Pulmonary artery endothelial cell (primary cell): ENCODE measurements at regions not wholly inside any gene's neighbourhood (a gene's known extent, or its start where the extent isn't known, plus 50 kb on each side); places are given as distances from the start of the nearest gene placed in this dataset.
"Not testable (repeated sequence)": the region's sequence is repeated elsewhere in the genome, so short reads cannot be mapped to it uniquely, and the experiment has no call there.

Experiments used
- DNase-seq: peaks from one replicate; pipeline ENCODE4 v3.0.0-alpha.2; 2011; ENCODE audit warnings: low read depth, low spot score

DNA sequence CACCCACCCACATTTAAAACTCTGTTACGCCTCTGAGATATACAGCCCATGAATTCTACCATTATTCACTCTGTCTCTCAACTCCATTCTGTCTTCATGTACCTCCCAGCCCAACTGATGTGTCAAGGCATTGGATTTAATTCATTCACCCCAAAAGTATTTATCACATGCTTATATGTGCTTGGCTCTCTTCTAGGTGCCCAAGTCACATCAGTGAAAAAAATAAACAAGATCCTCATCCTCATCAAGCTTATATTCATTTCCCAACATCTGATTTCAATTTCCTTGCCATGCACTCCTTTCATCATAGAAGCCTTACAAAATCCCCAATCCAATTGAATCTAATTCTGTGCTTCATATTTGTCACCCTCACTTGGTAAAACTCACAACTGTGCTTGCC, 967.6 kb downstream of the LTN1 start:
- no peak for DNase-seq

DNA sequence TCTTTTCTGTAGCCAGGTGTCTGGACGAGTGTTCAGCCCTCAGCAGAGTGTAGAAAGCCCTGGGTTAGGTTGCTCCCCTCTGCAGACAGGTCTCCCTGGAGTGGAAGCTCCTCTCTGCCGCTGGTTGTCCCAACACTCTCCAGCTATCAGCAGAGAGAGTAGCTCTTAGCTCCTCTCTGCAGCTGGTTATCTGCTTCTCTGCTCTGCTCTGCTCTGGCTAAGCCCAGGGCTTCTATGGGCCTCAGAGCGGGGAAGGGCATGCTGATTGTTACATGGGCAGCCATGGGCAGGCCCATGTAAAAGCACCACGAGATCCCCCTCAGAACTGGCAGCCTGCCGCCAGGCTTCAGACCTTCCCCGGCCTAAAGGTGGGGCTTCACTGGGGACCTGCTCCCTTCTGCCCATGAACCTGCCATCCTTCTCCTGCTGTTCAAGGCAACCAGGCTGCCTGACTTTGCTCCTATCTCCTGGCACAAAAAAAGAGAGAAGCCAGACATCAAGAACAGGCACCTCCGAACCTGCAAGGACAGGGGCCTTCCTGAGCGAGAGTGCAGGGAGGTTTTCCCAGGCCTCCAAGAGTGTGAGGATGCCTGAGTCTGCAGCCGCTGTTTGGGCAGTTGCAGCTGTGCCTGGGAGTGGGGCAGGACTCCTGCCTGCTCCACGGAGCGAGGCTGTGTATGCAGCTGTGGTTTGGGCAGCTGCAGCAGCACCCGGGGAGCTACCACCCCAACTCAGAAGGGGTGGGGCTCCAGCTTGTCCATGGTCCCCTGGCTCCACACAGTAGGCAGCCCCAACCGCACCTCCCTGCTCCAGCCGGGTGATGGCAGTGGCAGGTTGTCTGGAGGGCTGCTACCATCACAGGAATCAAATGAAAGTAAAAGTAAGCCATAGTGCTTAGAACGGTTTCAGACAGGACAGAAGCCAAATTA, 973.7 kb downstream of the LTN1 start:
- no peak for DNase-seq

DNA sequence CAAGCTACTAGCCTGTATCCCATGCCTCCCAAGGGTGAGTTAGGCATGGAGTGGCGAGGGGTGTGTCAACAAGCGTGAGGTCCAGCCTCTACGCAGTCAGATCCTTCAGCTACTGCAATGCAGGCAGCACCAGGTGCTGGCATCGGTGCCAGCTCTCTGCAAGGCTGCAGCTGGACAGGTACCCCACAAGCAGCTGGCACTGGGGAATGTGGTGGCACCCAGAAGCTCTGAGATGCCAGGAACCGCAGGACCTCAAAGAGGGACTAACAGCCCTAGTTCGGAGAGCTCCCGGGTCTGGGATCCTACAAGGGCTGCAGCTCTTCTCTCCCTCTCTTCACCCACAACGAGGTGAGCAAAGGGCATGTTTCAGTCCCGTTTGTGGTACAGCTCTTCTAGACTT, 974.5 kb downstream of the LTN1 start:
- no peak for DNase-seq

DNA sequence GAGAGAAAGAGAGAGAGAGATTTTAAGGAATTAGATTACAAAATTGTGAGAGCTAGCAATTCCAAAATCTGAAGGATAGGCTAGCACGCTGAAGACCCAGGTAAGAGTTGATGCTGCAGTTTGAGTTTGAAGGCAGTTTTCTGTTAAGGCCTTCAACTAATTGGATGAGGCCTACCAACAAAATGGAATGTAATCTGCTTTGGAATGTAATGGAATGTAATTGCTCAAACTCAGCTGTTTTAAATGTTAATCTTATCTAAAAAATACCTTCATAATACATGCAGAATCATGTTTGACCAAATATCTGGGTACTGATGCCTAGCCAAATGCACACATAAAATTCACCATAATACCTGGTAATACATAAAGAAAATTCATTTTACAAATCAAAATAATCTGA, 976.1 kb downstream of the LTN1 start:
- DNase-seq = no peak

DNA sequence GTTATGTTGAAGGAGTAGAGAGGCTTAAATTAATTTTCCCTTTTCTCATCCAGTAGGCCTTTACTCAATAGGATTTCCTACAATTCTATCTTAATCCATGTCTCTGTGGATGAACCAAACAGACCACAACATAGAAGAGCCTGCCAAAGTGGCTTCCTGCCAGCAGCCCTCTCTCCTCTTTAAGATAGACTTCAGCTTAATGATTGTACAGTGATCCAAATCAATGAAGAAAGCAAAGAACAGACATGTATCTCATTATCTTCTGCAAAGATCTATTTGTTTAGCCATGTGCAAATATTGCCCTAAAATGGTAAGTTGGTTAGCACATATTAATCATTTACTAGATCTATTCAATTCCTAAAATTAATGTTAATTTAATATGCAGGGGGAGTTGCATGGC, 979.6 kb downstream of the LTN1 start:
- DNase-seq = not testable (repeated sequence)

DNA sequence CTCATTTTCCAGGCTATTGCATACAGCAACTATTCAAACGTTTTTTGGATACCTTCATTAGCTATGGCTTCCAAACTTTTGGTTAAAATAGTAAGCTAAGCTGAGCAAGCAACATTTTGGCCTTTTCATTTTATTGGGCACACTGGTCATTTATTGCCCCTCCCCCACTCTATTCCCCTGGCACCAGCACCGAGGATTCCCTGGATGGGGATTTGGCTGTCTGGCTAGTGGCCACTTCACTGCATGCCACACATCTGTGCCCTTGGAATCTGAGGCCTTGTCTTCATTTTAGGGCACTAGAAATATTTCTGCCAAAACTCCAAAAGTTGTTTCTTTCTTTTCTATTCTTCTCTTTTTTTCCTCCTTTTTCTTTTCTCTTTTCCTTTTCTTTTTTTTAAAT, 980.7 kb downstream of the LTN1 start:
- not testable (repeated sequence) for DNase-seq

DNA sequence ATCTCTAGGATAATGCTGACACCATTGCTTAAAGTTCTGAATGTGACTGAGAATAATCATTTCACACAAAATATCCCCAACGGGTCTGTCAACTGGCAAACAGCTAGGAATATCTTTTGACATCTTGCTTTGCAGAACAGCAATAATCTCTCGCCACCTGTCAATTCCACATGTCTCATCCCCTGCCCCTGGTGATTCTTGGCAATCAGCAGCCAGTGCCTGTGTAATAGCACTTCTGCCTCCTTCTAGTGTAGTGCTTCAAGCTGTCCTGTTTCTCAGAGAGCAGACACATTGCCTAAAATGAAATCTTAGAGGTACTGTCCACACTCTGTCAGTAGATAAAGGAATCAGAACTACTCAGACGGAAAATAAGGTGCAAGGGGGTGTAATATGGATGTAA, 984.4 kb downstream of the LTN1 start:
- not testable (repeated sequence) for DNase-seq

DNA sequence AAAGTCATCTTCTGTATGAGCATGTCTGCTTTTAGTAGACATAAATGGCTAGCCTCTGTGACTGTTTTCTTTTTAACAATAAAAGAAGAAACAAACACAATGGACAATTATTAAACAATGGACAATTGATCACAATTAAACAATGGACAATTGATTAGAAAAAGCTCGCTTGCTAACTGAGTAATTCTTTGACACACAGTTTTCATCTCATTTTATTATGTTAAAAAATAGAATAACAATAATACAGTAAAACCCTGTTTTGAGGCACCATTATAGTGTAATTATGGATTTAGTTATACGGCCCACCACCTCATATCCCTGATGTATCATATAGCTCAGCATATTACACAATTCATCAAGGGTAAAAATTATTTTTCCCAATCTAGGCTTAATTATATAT, 989.0 kb downstream of the LTN1 start:
- DNase-seq = not testable (repeated sequence)

DNA sequence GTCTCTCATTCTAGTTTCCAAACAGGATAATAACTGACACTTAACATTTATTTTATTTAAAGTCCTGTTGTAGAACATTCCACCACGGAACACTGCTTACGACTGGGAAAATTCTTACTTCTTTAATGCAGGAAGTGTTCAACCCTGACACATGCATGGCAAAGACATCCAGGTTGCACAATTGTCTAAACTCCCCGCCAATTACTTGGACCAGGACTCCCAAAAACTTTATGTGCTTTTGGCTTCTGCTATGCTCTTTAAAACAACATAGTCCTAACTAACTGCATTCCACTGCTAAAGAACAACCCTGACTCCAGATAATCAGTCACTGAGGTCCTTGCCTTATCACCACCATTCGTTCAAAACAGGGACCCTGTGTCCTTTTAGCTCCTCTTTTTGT, 995.8 kb downstream of the LTN1 start:
- DNase-seq = not testable (repeated sequence)

DNA sequence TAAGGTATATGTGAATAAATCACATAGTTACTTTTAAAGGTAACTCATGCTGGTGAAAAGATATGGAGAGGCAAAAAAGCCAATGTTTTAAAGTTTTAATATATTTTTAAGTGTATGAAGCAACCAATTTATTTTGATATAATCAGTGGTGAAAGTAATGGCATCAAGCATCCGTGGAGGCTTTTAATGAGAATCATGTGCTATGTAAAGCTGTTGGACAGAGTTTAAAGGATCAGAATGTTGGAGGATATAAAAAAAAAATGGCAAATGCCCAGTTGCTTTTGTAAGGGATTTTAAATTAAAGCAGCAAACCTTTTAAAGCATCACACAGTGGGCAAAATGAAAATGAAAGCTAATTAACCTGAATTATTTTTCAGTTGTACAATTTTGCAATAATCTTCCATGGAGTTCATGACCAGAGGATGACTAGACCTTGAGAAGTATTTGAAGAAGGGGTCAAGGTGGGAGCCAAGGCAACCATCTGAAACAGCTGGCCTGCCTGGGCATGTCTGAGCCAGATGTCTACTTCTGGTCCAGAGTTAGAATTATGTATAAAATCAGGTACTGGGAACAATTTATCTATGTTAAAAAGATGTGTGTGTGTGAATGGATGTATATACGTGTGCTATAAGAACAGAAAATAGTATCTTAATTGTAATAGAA, 1007.9 kb downstream of the LTN1 start:
- not testable (repeated sequence) for DNase-seq

DNA sequence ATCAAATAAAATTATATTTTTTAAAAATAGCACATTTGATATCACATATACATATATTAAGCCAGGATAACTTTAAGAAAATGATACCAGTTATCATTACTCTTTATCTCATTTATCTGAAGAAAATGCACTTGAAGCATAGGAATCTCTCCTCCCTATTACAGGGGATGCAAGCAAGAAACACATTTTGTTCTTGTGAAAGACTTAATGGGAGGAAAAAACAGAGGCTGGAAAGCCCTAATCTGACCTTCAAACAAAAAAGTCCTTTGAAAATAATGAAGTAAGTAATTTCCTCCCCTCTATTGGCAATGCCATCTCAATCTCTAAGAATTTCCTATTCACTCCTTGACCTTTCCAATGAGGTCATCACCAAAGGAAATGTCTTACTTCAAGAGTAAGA, 1012.6 kb upstream of the ADAMTS5 start:
- DNase-seq = peak; percentile 36

DNA sequence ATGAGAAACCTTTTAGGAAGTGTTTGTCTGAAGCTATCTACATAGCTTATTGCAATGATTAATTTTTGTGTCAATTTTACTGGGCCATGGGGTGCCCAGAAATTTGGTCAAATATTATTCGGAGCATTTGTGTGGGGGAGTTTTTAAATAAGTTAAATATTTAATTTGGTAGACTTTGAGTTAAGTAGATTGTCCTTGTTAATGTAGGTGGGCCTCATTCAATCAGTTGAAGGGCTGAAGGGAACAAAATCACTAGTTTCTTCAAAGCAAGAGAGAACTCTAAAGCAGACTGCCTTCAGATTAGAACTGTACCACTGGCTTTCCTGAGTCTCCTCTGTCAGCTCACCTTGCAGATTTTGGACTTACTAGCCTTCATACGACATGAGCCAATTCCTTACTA, 1008.6 kb upstream of the ADAMTS5 start:
- no peak for DNase-seq

DNA sequence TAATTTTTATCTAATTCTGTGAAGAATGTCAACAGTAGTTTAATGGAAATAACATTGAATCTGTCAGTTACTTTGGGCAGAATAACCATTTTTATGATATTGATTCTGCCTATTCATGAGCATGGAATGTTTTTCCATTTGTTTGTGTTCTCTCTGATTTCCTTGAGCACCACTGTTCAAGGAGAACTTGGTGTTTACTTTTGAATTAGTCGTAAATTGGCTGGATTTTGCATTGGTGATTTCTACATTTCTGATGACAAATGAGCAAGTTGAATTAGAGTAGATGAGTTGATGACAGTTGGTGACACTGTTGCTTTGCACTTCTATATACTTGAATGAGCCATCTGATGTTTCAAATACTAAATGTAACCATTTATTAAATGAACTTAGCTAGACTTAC, 1007.3 kb upstream of the ADAMTS5 start:
- DNase-seq = not testable (repeated sequence)

DNA sequence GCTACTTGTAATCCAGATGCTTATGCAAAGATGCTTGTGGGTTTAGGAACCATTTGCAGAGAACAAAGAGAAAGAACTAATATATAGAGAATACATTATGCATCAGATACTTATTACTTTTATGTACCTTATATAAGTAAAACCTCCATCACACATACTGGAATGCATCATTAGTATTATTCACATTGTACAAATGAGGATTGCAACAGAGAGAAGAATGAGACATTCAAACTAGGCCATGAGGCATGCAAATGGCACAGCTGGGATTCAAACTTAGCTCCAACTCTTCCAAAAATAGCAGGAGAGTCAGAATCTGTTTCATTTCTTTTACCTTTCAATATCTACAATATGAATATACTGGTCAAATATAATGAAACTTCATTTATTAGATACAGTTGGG, 1001.4 kb upstream of the ADAMTS5 start:
- DNase-seq = not testable (repeated sequence)

DNA sequence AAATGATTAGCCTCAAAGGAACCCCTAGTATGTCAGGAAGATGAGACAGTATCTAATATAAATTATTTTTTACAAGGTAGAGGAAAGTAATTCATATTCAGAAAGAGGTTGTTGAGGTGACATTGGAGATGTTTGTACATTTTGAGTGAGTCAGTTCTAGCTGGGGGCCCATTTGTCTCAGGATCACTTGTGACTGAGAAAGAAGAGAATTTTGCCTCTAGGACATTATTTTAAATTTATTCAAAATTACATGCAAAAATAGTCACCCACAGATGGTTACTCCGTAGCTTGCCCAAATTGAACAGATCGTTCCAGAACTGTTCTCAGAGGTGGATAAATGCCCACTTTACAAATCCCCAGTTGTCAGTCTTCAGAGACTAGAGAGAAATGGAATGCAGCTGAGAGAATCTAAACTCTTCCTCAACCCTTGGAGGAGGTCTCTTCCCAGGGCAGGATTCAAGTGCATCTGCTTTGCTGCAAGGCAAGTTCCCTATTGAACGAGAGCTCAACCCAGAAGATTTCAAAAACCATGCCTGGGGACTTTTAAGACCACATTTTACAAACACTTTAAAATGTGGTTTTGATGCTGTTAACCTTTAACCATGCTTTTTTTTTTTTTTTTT, 987.8 kb upstream of the ADAMTS5 start:
- DNase-seq = no peak

DNA sequence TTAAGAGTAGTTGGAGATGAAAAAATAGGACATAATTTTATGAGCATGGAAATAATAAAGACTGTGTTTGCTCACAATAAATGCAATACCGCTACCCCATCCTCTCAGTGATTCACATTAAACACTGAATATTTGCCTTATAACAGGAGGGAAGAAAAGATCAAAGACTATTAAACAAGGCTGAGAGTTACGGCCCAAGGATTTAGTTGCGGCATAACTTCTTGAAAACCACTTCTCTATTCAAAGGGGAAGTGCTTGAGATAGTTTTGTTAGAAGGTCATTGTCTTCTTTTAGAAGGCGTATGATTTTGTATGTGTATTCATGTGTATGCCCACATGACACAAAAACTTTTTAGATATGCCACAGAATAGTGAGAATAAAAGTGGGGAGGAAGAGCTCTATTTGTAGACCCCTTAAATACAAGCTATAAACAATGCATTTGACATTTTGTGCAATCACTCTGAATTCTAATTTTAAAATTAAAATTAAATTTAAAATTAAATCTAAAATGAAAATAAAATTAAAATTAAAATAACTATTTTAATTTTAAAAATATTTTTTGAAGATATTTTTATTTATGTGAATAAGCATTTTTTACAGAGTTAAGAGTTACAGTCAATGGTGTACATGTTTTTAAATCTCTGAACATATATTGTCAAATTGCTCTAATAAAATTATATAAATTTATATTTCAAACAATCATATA, 986.6 kb upstream of the ADAMTS5 start:
- no peak for DNase-seq

DNA sequence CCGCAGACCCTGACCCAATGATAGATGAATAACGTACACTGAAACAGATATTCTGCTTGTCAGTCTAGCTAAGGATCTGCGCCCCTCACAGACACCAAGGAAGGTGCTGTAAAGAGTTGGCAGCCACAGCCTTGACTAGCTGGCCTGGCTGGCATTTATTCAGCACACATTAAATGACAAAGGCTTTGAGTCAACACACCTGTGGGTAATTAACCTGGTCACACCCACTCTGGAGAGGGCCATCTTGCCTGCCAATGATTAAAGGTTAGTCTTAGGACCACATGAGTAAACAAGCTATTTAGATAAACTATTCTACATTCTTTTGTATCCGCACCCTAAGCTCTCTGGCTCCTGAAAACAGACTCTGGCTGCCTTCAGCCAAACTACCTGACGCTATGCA, 982.2 kb upstream of the ADAMTS5 start:
- not testable (repeated sequence) for DNase-seq

DNA sequence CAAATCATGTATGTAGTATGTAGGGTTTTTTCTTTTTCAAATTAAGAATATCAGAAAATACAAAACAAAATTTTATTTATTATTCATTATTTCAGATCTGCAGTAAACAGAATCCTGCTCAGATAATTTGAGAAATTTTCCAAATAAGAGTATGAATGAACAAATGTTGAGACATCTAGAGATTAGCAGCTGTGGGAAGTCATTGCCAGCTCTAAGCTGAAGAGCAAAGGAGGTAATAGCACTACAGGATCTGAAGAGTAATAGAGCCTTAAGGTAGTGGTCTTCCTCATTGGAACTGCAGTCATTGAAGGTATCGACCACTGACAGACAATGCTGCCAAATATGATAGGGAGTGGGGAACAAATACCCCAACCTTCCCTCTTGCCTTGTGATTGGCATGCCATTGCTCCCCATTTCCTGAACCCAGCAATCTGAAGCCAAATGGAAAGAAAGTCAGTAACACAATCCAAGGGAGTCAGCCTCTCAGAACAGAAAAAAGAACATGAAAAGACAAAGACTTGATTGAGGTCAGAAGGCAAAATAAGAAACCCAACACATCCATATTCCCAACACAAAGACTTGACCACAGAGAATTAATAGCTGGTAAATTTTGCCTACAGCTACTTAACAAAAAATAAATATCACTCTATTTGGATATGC, 963.4 kb upstream of the ADAMTS5 start:
- not testable (repeated sequence) for DNase-seq

DNA sequence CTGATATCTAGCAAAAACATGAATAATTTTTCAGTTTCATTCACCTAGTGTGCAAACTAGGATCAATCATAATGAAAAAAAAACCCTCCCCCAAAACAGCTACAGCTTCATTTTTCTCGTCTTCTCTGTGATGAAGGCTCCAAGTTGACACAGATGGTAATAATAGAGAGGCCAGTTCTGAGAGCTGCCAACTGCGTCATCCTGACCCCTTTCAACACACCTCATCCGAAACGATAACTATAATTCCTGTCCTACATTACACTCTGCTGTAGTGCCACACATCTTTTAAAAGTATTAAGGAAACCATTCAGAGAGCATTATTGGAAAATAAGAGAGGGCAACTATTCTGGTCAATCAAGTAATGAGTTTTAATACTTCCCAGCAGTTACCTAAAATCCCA, 962.3 kb upstream of the ADAMTS5 start:
- peak; percentile 1 for DNase-seq

DNA sequence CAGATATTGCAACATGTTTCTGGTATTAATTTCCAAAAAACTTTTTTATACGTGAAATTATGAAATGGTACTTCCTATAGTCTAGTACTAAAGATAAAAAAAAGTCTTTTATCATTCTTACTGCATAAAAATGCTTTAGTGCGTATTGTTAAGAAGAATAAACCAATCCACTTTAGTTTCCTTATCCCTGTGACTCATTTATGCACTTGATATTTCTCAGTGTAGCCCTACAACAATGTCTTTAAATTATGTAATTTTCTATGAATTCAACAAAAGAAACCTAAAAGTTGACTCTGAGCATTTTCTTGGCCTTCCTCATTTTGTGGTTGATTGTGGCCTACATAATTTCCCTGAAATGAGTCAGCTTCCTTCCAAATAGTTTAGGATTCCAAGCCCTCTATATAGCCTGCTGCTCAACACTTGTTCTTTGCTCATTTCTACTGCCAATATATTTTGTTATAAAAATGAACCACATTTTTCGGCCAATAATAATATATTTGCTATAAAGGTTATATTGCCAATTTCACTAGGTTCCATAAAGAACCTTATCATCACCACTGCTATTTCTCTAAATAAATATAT, 961.7 kb upstream of the ADAMTS5 start:
- DNase-seq = peak; percentile 51

DNA sequence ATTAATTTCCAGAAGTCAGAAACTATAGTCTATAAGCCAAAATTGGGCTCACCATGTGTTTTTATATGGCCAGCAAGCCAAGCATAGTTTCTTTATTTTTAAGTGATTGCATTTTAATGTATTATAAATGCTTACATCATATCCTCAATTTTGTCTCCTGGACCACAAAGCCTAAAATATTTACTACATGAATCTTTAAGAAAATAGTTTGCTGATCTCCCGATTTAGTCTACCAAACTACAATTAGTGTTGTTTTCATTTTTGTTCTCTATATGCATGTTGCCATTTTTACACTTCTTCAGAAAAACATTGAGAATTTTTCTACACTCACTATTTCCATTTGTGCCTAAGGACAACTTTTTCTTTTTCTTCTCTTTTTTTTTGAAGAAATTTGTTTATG, 954.5 kb upstream of the ADAMTS5 start:
- not testable (repeated sequence) for DNase-seq
